ENCODE measurements at regions not wholly inside any gene's neighbourhood (a gene's known extent, or its start where the extent isn't known, plus 50 kb on each side); places are given as distances from the start of the nearest gene placed in this dataset.

GRCh38 chrX:86887341-86887740, 630.3 kb upstream of the KLHL4 start:
- no peak overlapping the region for H3K4me3 ChIP-seq (ENCODE audit: low read depth, low read length, poor library complexity, severe bottlenecking)
- TF ChIP-seq CTCF (IDR thresholded peaks at IDR 0.05; ENCODE audit: low read length) (no peak), EZH2 (IDR thresholded peaks at IDR 0.05; ENCODE audit: borderline replicate concordance, low read length) (no peak)
- H3K4me2 ChIP-seq (ENCODE audit: low read length), result no peak overlapping the region
- no peak overlapping the region for H3K27ac ChIP-seq (ENCODE audit: low read depth, low read length, poor library complexity, severe bottlenecking)
- H3K9me2 ChIP-seq (ENCODE audit: low read depth, low read length), result no peaks in the 10 kb centered on the region
- no peak overlapping the region for H3K9ac ChIP-seq (ENCODE audit: low read length)
- no peaks in the 10 kb centered on the region for H3K27me3 ChIP-seq (ENCODE audit: insufficient read depth, low read length)
- no peak overlapping the region for H2AFZ ChIP-seq (ENCODE audit: low read length)
- no peaks in the 10 kb centered on the region for H3K36me3 ChIP-seq (ENCODE audit: insufficient read depth, low read length)
- no peaks in the 10 kb centered on the region for H4K20me1 ChIP-seq (ENCODE audit: insufficient read depth, low read length)
- H3F3A ChIP-seq (ENCODE audit: insufficient read depth, low read length), result no peaks in the 10 kb centered on the region
- no peaks in the 10 kb centered on the region for H3K4me1 ChIP-seq (ENCODE audit: insufficient read depth, low read length, severe bottlenecking)
- H3K79me2 ChIP-seq (ENCODE audit: insufficient read depth, low read length), result no peaks in the 10 kb centered on the region
- no peaks in the 10 kb centered on the region for H3K9me3 ChIP-seq (ENCODE audit: low read length)

- Histone ChIP-seq H2AFZ (ENCODE audit: low read length) (no peak overlapping the region), H3F3A (ENCODE audit: insufficient read depth, low read length) (no peaks in the 10 kb centered on the region), H3K9me2 (ENCODE audit: low read depth, low read length) (no peaks in the 10 kb centered on the region), H3K9me3 (ENCODE audit: low read length) (no peaks in the 10 kb centered on the region), H3K36me3 (ENCODE audit: insufficient read depth, low read length) (no peaks in the 10 kb centered on the region), H3K27me3 (ENCODE audit: insufficient read depth, low read length) (no peaks in the 10 kb centered on the region), H3K4me3 (ENCODE audit: low read depth, low read length, poor library complexity, severe bottlenecking) (no peak overlapping the region), H3K4me1 (ENCODE audit: insufficient read depth, low read length, severe bottlenecking) (no peaks in the 10 kb centered on the region), H3K9ac (ENCODE audit: low read length) (no peak overlapping the region), H3K27ac (ENCODE audit: low read depth, low read length, poor library complexity, severe bottlenecking) (no peak overlapping the region), H3K79me2 (ENCODE audit: insufficient read depth, low read length) (no peaks in the 10 kb centered on the region), H4K20me1 (ENCODE audit: insufficient read depth, low read length) (no peaks in the 10 kb centered on the region), H3K4me2 (ENCODE audit: low read length) (no peak overlapping the region)
- TF ChIP-seq CTCF (IDR thresholded peaks at IDR 0.05; ENCODE audit: low read length), result no peak
- TF ChIP-seq EZH2 (IDR thresholded peaks at IDR 0.05; ENCODE audit: borderline replicate concordance, low read length), result no peak
These were observed 607.6 kb upstream of the KLHL4 start for GRCh38 chrX:86910027-86910426.

- Histone ChIP-seq H3K9ac (ENCODE audit: low read length) (no peak overlapping the region), H3K9me2 (ENCODE audit: low read depth, low read length) (no peaks in the 10 kb centered on the region), H3F3A (ENCODE audit: insufficient read depth, low read length) (no peaks in the 10 kb centered on the region), H3K4me1 (ENCODE audit: insufficient read depth, low read length, severe bottlenecking) (no peaks in the 10 kb centered on the region), H2AFZ (ENCODE audit: low read length) (no peak overlapping the region), H3K79me2 (ENCODE audit: insufficient read depth, low read length) (no peaks in the 10 kb centered on the region), H3K27ac (ENCODE audit: low read depth, low read length, poor library complexity, severe bottlenecking) (no peak overlapping the region), H3K4me2 (ENCODE audit: low read length) (no peak overlapping the region), H4K20me1 (ENCODE audit: insufficient read depth, low read length) (no peaks in the 10 kb centered on the region), H3K9me3 (ENCODE audit: low read length) (no peaks in the 10 kb centered on the region), H3K36me3 (ENCODE audit: insufficient read depth, low read length) (no peaks in the 10 kb centered on the region), H3K27me3 (ENCODE audit: insufficient read depth, low read length) (no peaks in the 10 kb centered on the region), H3K4me3 (ENCODE audit: low read depth, low read length, poor library complexity, severe bottlenecking) (no peak overlapping the region)
- TF ChIP-seq EZH2 (IDR thresholded peaks at IDR 0.05; ENCODE audit: borderline replicate concordance, low read length), result no peak
- no peak for TF ChIP-seq CTCF (IDR thresholded peaks at IDR 0.05; ENCODE audit: low read length)
These were observed 606.8 kb upstream of the KLHL4 start for GRCh38 chrX:86910602-86911311.
